Inflammatory macrophage (primary cell): ENCODE measurements at regions not wholly inside any gene's neighbourhood (a gene's known extent, or its start where the extent isn't known, plus 50 kb on each side); places are given as distances from the start of the nearest gene placed in this dataset.

Experiments
- DNase-seq, 2 donors: peaks; one replicate each; pipeline ENCODE4 v3.0.0-alpha.2; 2020 to 2022

DNA sequence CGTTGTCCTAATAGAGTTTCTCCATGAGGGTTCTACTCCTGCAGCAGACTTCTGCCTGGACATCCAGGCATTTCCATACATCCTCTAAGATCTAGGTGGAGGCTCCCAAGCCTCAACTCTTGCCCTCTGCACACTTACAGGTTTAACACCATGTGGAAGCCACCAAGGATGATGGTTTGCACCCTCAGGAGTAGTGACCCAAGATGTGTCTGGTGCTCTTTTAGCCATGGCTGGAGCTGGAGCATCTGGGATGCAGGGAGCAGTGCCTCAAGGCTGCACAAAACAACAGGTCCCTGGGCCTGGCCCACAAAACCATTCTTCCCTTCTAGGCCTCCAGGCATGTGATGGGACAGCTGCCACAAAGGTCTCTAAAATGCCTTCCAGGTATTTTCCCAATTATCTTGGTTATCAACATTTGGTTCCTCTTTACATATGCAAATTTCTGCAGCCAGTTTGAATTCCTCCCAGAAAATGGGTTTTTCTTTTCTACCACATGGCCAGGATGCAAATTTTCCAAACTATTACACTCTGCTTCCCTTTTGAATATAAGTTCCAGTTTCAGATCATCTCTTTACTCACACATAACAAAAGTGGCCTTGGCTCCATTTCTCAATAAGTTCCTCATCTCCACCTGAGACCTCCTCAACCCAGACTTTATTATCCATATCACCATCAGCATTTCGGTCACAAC lies 69.5 kb upstream of the GNAZ start:
- peak; percentile 7 to 21 for DNase-seq

DNA sequence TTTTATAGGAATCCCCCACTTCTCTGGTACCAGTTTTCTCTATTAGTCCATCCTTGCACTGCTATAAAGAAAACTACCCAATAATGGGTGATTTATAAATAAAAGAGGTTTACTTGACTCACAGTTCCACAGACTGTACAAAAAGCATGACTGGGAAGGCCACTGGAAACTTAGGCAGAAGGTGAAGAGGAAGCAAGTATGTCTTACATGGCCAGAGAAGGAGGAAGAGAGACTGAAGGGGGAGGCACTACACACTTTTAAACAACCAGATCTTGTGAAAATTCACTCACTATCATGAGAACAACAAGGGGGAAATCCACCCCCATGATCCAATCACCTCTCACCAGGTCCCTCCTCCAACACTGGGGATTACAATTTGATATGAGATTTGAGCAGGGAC lies 68.9 kb upstream of the GNAZ start:
- peak; percentile 5 to 25 for DNase-seq

DNA sequence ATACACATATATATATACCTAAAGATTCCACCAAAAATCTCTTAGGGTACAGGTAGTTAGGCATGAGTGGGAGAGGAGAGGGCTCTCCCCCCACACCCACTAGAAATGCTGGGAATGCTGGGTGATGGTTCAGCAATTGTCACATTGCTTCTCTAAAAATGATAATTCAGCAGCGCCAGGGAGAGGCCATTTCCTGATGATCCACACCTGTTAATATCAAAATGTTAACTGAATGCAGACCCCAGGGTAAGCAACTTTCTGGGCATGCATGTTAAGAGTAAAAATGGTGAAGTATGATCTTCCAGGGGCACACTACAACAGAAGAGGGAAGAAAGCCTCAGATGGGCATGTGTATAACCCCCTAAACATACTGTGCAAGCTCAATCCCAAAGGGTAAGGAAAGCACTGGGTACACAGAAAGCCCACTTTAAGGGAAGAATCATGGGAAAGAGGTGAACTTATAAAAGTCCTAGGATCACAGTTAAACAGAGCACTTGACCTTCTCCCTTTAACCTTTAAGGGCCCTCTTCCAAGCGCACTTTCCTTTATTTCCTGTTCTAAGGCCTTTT lies 67.6 kb upstream of the GNAZ start:
- no peak for DNase-seq

DNA sequence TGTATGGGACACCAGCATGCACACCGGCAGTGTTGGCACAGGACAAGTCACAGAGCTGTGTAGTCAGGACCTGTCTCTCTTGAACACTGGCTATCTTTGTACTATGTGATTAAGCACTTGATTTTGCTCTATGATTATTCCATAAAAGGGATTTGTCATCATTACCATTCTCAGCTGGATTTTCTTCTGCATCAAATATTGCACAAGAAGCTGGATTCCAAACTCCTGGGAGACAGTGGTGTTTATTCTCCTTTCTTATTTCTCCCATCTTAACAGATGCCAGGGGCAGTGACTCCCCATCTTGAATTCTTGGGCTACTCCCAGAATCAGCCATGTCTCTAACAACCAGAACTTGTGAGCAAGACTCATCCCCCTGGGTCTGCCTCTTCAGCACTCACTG lies 62.5 kb upstream of the GNAZ start:
- no peak for DNase-seq

DNA sequence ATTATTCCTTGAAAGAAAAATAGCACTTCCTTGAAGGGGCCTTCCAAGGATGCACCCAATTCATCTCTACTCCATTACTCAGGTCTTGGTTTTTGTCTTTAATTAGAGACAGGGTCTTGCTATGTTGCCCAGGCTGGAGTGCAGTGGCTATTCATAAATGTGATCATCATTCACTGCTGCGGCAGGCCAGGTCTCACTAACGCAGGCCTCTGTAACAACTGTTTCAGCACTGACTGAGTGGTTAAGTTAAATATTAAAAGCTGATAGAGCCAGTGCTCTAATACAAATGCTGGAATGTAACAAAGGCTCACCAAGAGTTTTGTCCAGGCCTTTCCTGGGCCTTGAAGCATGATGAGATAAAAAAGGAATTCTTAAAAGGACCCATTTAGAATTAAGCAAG lies 61.4 kb upstream of the GNAZ start:
- DNase-seq = no peak
